GM23248 (cell line): ENCODE measurements at regions not wholly inside any gene's neighbourhood (a gene's known extent, or its start where the extent isn't known, plus 50 kb on each side); places are given as distances from the start of the nearest gene placed in this dataset.

Source experiments
- DNase-seq: peaks from one replicate; pipeline ENCODE4 v3.0.0-alpha.2; 2015
- H2AFZ ChIP-seq: fragments of 200-600 bp; sonication (generic); 2 replicates; pipeline ENCODE4 v1.6.1; 2016; ENCODE audit warnings: antibody characterized with exemption
- H3F3A ChIP-seq: fragments of 200-600 bp; sonication (generic); 2 replicates; pipeline ENCODE4 v1.6.1; 2016; ENCODE audit warnings: mild to moderate bottlenecking, antibody characterized with exemption, mixed run types; ENCODE audit not compliant: insufficient read depth
- H3K27ac ChIP-seq: fragments of 200-600 bp; sonication (generic); 2 replicates; pipeline ENCODE4 v1.5.1; 2016; ENCODE audit warnings: mild to moderate bottlenecking
- H3K27me3 ChIP-seq: fragments of 200-600 bp; sonication (generic); replicated peaks from 2 replicates; pipeline ENCODE4 v1.6.1; 2016; ENCODE audit warnings: mild to moderate bottlenecking; ENCODE audit not compliant: insufficient read depth
- H3K36me3 ChIP-seq: fragments of 200-600 bp; sonication (generic); 2 replicates; pipeline ENCODE4 v1.6.1; 2016; ENCODE audit warnings: low read depth, mild to moderate bottlenecking
- H3K4me1 ChIP-seq: fragments of 200-600 bp; sonication (generic); 2 replicates; pipeline ENCODE4 v1.6.1; 2016; ENCODE audit warnings: mild to moderate bottlenecking; ENCODE audit not compliant: insufficient read depth
- H3K4me2 ChIP-seq: fragments of 200-600 bp; sonication (generic); one replicate; pipeline ENCODE4 v1.6.1; 2016; ENCODE audit warnings: mild to moderate bottlenecking; ENCODE audit not compliant: unreplicated experiment
- H3K4me3 ChIP-seq: fragments of 200-600 bp; sonication (generic); 2 replicates; pipeline ENCODE4 v1.5.1; 2016; ENCODE audit warnings: mild to moderate bottlenecking
- H3K79me2 ChIP-seq: fragments of 200-600 bp; sonication (generic); 2 replicates; pipeline ENCODE4 v1.6.1; 2016; ENCODE audit warnings: mild to moderate bottlenecking; ENCODE audit not compliant: insufficient read depth
- H3K9ac ChIP-seq: fragments of 200-600 bp; sonication (generic); 2 replicates; pipeline ENCODE4 v1.6.1; 2016; ENCODE audit warnings: mild to moderate bottlenecking
- H3K9me2 ChIP-seq: fragments of 200-600 bp; sonication (generic); 2 replicates; pipeline ENCODE4 v1.6.1; 2016; ENCODE audit warnings: mixed run types, mild to moderate bottlenecking, moderate library complexity; ENCODE audit not compliant: insufficient read depth
- H3K9me3 ChIP-seq: fragments of 200-600 bp; sonication (generic); one replicate; pipeline ENCODE4 v1.6.1; 2017; ENCODE audit warnings: low read depth
- H4K20me1 ChIP-seq: fragments of 200-600 bp; sonication (generic); 2 replicates; pipeline ENCODE4 v1.6.0; 2016; ENCODE audit not compliant: insufficient read depth
- EZH2 ChIP-seq: fragments of 200-600 bp; sonication (generic); IDR thresholded peaks from 2 replicates; pipeline ENCODE4 v1.6.1; 2018; ENCODE audit warnings: antibody characterized with exemption, mild to moderate bottlenecking; ENCODE audit not compliant: insufficient read depth, poor library complexity, severe bottlenecking
- EZH2phosphoT487 ChIP-seq: fragments of 200-600 bp; sonication (generic); IDR thresholded peaks from 2 replicates; pipeline ENCODE4 v1.6.1; 2018; ENCODE audit warnings: antibody characterized with exemption, moderate library complexity, mild to moderate bottlenecking, low read depth; ENCODE audit not compliant: insufficient read depth
- whole genome bisulfite sequencing, 2 experiments: methylation state at CpG; one replicate each; pipeline ENCODE4 v1.1.6; 2015 to 2017; ENCODE audit warnings: low lambda C conversion rate in 2 of 2, low coverage in 1 of 2; ENCODE audit errors: missing lambda C conversion rate in 2 of 2; 5-methylcytosine and 5-hydroxymethylcytosine counted together
- in situ Hi-C: fragments of 300-500 bp; cut with MboI; formaldehyde crosslinking; loops from 2 replicates; pipeline ENCODE4 v1.15.0; 2020

GRCh38 chr11:100484948-100485347, 202.1 kb upstream of the ARHGAP42 start:
- no peaks in the 10 kb centered on the region for H3K79me2 ChIP-seq
- WGBS, 2 experiments, result 8 to 23% methylated on average over 2 of the region's 2 CpGs
- in situ Hi-C loops, result no loop called here

GRCh38 chr11:100498780-100499179, 188.3 kb upstream of the ARHGAP42 start:
- Histone ChIP-seq H4K20me1 (no peaks in the 10 kb centered on the region), H3K27me3 (no peaks in the 10 kb centered on the region), H3K36me3 (no peaks in the 10 kb centered on the region), H3F3A (no peaks in the 10 kb centered on the region), H3K4me3 (no peak overlapping the region), H3K9ac (no peak overlapping the region), H3K27ac (no peak overlapping the region), H3K4me2 (no peak overlapping the region), H2AFZ (no peak overlapping the region), H3K9me3 (no peaks in the 10 kb centered on the region), H3K9me2 (no peaks in the 10 kb centered on the region), H3K4me1 (no peaks in the 10 kb centered on the region), H3K79me2 (no peaks in the 10 kb centered on the region)
- DNase-seq, result no peak
- WGBS, 2 experiments, result 20 to 21% methylated on average over 3 of the region's 3 CpGs
- in situ Hi-C loops, result no loop called here
- no peak for TF ChIP-seq EZH2phosphoT487
- TF ChIP-seq EZH2, result no peak

More at GRCh38 chr11:100484948-100485347, 202.1 kb upstream of the ARHGAP42 start:
- Histone ChIP-seq H3K4me3 (no peak overlapping the region), H3K27me3 (no peaks in the 10 kb centered on the region), H2AFZ (no peak overlapping the region), H3K4me1 (no peaks in the 10 kb centered on the region), H3K27ac (no peak overlapping the region), H3K9ac (no peak overlapping the region), H4K20me1 (no peaks in the 10 kb centered on the region), H3K9me2 (no peaks in the 10 kb centered on the region), H3K36me3 (no peaks in the 10 kb centered on the region), H3K9me3 (no peaks in the 10 kb centered on the region), H3K4me2 (no peak overlapping the region), H3F3A (no peaks in the 10 kb centered on the region)
- TF ChIP-seq EZH2 (no peak), EZH2phosphoT487 (no peak)
- no peak for DNase-seq

DNA sequence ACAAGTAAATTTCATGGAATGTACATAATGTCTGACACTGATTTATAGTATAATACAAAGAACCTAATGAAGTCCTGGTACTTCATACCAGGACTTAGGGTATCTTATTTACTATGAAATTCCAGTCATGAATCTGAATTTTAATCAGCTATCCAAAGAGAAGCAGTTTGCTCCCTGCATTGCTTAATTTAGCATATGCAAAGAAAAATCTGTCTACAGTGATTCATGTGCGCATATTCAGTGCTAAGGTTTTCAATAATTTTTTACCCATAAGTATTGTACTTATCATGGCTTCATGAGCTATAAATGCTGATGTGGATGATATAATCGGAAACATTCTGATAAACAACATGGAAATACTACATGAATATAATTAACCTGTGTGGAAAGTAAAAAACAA, 185.6 kb upstream of the ARHGAP42 start:
- Histone ChIP-seq H3K27me3 (no peaks in the 10 kb centered on the region), H3K36me3 (no peaks in the 10 kb centered on the region), H3K9ac (no peak overlapping the region), H3K27ac (no peak overlapping the region), H3K9me3 (no peaks in the 10 kb centered on the region), H3K4me1 (no peaks in the 10 kb centered on the region), H3K4me2 (no peak overlapping the region), H3K9me2 (no peaks in the 10 kb centered on the region), H3K79me2 (no peaks in the 10 kb centered on the region), H3F3A (no peaks in the 10 kb centered on the region), H3K4me3 (no peak overlapping the region), H4K20me1 (no peaks in the 10 kb centered on the region), H2AFZ (no peak overlapping the region)
- TF ChIP-seq EZH2 (no peak), EZH2phosphoT487 (no peak)
- in situ Hi-C loops, result no loop called here
- WGBS, 2 experiments, result 18 to 20% methylated on average over 2 of the region's 2 CpGs
- no peak for DNase-seq

DNA sequence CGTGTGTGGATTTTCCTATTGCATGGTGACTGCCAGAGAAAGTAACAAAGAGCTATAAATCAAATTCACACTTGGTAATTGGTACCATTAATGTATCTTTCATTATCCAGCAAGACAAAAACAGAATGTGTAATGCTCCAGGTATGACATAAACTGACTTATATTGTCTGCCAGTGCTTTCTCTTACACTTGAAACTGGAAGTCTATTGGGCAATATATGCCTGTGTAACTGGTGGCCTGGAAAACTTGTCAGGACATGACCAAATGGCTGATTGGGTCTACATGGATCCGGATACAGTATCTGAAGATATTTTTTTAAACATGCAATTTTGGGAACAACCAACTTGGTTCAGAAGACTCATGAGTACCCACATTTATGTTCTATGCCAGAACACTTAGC, 174.6 kb upstream of the ARHGAP42 start:
- H3K9me3 ChIP-seq, result no peaks in the 10 kb centered on the region
- no peaks in the 10 kb centered on the region for H3K27me3 ChIP-seq
- H3F3A ChIP-seq, result no peaks in the 10 kb centered on the region
- no peak overlapping the region for H3K27ac ChIP-seq
- no peaks in the 10 kb centered on the region for H3K36me3 ChIP-seq
- H3K4me3 ChIP-seq, result no peak overlapping the region
- H3K9ac ChIP-seq, result no peak overlapping the region
- H3K4me1 ChIP-seq, result no peaks in the 10 kb centered on the region
- WGBS, 2 experiments, result 12 to 13% methylated on average over 2 of the region's 2 CpGs
- H3K4me2 ChIP-seq, result no peak overlapping the region
- in situ Hi-C loops, result no loop called here
- no peaks in the 10 kb centered on the region for H4K20me1 ChIP-seq
- no peak for DNase-seq
- H2AFZ ChIP-seq, result no peak overlapping the region
- H3K9me2 ChIP-seq, result no peaks in the 10 kb centered on the region
- TF ChIP-seq EZH2 (no peak), EZH2phosphoT487 (no peak)
- no peaks in the 10 kb centered on the region for H3K79me2 ChIP-seq

DNA sequence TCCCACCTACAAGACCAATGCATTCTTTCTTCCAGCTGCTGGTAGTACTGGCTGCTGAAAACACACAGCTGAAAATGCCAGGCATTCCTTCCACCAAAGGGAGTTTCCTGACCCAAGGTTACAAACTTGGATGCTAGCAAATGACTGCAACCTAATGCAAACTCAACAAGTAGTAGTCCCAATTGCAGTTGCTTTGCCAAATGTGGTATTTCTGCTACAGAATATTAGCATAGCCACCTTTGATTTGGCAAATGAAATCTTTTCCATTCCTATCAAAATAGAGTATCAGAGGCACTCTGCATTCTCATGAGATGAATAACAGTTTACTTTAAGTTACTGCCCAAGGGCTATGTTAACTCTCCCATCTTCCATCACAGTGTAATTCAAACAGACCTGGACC, 172.0 kb upstream of the ARHGAP42 start:
- Histone ChIP-seq H3K4me1 (no peaks in the 10 kb centered on the region), H3K27me3 (no peaks in the 10 kb centered on the region), H3K36me3 (no peaks in the 10 kb centered on the region), H3K4me2 (no peak overlapping the region), H3K9me2 (no peaks in the 10 kb centered on the region), H3K9me3 (no peaks in the 10 kb centered on the region), H3K27ac (no peak overlapping the region), H4K20me1 (no peaks in the 10 kb centered on the region), H3K4me3 (no peak overlapping the region), H3F3A (no peaks in the 10 kb centered on the region), H3K9ac (no peak overlapping the region), H2AFZ (no peak overlapping the region), H3K79me2 (no peaks in the 10 kb centered on the region)
- TF ChIP-seq EZH2, result no peak
- no peak for TF ChIP-seq EZH2phosphoT487
- peak; percentile 1 for DNase-seq
- in situ Hi-C loops, result no loop called here
